ENCODE measurements at regions not wholly inside any gene's neighbourhood (a gene's known extent, or its start where the extent isn't known, plus 50 kb on each side); places are given as distances from the start of the nearest gene placed in this dataset.

DNA sequence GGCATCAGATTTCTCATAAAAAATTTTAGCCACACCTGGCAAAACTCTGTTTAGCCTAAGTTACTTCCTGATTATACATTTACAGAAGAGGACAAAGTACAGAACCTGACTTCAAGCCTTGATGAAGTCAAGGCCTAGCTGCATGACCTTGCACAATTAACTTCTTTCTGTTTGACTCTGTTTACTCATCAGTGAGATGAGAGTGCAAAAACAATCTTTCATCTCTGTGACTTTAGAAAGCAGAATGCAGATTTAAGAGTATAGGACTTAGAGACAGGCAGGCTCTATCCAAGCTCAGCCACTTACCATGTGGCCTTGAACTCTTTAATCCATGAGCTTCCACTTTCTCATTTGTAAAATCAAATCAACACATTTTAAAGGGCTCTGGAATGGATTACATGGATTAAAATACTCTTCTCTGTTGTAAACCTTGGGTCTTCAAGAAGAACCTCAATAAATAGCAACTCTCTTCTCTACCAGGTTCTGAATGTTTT lies 1178.9 kb downstream of the FLRT2 start:
- in situ Hi-C loops (cut with HindIII; ENCODE audit: low sequenced_read_pairs), result no loop called here

DNA sequence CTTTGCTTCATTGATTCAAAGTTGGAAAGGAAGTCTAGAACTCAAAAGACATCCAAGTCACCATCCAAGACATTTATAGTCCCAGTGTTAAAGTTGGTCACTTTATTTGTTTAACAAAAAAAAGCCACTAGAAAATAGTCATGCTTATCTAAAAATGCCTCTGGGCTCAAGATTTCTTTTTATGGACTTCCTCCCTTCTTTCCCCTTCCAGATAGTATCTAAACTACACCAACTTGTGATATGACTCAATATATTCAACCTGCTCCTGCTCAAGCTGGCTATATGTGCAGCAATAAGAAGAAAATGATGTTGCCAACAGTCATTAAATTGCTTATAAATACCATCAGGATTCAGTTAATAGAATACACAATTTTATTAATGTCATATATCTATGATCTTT lies 1177.1 kb downstream of the FLRT2 start:
- in situ Hi-C loops (cut with HindIII; ENCODE audit: low sequenced_read_pairs), result no loop called here

DNA sequence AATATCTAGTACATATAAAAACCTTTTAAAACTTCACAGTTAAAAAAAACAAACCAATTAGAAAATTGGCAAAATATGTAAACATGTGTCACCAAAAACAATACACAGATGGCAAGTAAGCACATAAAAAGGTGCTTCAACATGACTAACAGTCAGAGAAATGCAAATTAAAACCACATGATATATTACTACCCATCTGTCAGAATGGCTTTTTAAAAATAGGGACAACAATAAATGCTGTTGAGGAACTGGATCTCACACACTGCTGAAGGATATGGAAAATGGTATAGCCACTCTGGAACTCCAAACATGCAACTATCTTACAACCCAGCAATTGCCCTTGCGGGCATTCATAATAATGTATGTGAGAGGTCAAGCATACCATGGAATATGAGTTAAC lies 1153.6 kb downstream of the FLRT2 start:
- in situ Hi-C loops (cut with HindIII; ENCODE audit: low sequenced_read_pairs), result no loop called here

DNA sequence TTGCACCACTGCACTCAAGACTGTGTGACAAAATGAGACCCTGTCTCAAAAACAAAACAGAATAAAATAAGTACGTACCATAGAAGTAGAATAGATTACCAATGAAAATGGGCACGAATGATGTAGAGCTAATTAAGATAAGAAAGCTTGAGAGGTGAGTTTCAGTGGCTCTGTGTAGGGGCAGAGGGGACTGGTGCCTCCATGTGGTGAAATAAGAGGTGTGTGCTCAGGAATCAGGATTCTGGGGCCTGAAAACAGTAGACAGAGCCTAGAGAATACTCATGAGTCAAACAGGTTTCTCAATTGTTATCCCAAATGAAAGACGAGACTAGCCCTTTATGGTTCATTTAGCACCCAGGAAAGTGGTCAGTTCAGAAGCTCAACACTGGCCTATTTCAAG lies 1145.1 kb downstream of the FLRT2 start:
- in situ Hi-C loops (cut with HindIII; ENCODE audit: low sequenced_read_pairs), result no loop called here

DNA sequence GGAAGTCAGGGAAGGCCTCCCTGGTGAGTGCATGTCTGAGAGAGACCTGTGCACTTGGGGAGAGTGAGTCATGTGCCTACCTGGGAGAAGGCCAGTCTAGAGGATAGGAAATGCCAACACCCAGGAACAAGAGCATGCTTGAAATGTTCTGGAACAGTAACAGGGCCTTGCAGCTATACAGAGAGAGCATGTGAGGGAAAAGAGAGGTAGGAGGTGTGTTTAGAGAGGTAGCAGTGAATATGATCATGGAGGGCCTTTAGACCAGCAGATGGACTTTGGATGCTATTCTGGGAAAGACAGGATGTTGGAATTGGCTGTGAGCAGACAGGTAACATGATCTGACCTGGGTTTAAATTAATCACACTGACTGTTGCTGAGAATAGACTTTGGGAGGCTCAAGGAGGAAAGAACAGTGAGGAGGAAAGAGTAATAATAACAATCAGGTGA lies 1143.6 kb downstream of the FLRT2 start:
- in situ Hi-C loops (cut with HindIII; ENCODE audit: low sequenced_read_pairs), result no loop called here

DNA sequence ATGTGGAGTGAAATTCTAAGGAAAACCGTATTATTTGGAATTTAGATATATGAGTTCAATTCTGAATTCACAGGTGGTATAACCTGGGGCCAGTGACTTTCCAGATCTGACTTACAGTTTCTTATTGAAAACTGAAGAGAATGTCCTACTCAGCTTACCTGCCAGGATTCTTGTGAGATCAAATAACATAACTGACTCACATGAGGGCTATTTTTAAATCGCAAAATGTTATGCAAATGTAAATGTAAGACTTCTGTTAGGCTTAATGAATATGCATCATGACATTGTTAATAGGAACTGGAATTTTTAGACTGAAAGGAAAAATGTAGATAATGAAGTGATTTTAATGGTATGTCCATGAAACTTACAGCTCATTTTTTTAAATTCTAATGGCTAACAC lies 1142.1 kb downstream of the FLRT2 start:
- in situ Hi-C loops (cut with HindIII; ENCODE audit: low sequenced_read_pairs), result no loop called here

DNA sequence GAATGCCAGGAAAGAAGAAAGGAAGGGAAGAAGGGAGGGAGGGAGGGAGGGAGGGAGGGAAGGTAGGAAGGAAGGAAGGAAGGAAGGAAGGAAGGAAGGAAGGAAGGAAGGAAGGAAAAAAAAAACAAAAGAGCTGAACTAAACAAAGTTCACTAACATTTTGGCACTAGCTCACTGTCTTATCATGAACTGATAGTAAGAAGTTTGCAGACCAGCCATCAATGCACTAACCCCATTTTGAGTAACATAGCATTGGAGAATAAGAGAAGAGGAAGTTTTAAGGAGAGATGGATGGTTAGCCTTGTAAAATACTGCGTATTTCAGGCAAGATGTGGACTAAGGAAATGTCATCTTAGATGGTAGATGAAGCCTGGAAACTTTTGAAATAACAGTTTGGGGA lies 1136.0 kb downstream of the FLRT2 start:
- in situ Hi-C loops (cut with HindIII; ENCODE audit: low sequenced_read_pairs), result no loop called here

DNA sequence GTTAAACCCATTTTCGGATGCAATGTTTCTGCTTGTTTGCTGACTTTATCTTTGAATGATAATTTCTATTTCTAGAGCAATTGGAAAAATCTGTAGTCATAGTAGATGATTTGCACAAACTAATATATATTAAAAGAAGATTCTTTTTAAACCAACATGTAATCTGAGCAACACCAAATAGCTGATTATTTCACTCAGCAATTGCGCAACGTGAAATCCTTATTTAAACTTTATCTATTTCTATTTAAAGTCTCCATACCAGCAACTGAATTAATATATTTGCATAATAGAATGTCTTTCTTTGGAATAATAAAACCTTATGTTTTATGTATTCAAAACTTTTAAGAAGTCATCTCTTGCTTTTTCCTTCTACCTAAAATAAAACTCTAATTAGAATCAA lies 1132.4 kb downstream of the FLRT2 start:
- in situ Hi-C loops (cut with HindIII; ENCODE audit: low sequenced_read_pairs), result no loop called here

DNA sequence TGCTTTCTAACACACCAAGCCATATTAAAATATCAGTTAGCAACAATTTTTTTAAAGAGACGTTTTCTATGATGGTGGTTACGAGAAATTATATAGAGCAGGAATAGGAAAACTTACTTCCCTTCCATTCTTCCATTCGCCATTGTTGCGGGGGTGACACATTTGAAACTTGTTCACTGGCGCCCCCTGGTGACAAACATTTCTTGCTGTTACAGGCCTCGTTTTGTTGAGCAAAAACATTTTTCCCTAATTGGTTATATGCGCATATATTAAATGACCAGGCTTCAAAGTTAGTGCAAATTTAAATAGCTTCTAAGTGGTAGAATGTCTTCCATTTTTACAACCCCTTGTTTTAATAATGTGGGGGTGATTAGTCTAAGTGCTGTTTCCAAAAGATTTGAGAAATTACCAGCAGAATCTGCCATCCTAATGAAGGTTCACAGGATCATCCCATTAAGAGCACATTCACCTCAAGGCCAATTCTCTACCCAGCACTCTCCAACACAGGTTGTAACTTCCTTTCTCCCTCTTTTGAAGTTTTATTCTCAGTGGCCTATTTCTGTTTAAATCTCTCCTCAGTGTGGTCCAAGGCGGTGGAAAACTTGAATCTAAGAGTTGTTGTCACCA lies 1124.7 kb downstream of the FLRT2 start:
- in situ Hi-C loops (cut with HindIII; ENCODE audit: low sequenced_read_pairs), result no loop called here

DNA sequence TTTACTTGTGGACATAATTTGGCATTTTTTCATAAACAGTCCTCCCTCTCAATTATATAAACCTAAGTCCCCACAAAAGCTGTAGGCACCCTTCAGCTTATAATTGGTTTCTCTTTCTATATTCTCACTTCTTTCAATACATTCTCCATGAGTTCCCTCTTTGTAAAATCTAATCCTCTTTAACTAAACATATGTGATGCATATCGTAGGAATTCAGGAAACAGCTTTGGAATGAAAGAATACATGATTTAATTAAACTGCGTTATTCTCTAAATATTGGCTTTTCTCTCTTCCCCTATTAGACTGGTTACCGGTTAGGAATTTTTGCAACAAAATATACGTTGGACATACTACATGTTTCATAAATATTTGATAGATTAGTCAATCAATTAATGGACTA lies 1122.6 kb downstream of the FLRT2 start:
- in situ Hi-C loops (cut with HindIII; ENCODE audit: low sequenced_read_pairs), result no loop called here

DNA sequence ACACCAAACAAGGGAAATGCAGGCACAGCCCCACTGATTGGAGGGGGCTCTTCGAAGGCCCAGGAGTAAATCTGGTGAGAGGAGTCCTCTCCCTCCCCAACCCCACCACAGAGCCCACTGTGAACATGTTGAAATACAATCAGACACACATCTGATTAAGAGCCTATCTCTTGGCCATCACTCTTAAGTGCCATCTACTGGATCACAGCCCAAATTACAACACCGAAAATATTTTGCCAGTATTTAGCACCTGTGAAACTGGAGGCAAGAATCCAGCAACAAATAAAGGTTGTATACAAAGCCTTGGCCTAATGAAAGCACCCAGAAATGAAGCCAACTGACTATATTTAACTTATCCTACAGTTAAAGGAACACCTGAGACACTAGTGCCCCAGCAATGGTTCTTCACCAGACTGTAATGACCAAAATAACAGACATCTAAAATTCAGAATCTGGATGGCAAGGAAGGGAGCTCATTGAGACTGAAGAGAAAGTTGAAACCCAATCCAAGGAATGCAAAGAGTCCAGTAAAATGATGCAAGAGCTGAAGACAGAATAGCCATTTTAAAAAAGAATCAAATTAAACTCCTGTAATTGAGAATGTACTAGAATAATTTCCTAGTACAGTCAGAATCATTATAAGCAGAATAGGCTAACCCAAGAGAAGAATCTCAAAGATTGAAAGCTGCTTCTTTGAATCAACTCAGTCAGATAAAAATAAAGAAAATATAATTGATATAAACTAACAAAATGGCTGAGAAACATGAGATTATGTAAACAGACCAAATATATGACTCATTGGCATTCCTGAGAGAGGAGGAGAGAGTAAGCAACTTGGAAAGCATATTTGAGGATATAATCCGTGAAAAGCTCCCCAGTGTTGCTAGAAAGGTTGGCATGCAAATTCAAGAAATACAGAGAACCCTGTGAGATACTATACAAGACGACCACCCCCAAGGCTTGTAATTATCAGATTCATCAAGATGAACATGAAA lies 1117.0 kb downstream of the FLRT2 start:
- in situ Hi-C loops (cut with HindIII; ENCODE audit: low sequenced_read_pairs), result no loop called here

DNA sequence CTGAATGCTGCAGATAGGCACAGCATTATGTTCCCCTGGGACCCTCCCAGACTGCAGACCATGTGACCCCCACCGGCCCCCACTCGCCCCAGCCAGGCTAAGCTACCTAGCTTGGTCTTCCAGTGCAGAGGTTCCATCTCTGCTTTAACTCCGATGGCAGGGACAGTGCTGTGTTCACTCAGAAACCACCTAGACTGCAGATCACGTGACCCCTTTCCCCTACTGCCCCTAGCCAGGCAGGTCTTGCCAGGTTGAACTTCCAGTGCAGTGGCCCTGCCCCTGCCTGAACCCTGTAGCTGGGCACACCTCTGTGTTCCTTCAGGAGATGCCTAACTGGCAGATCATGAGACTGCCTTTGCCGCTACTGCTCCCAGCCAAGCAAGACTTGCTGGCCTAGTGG lies 1116.2 kb downstream of the FLRT2 start:
- in situ Hi-C loops (cut with HindIII; ENCODE audit: low sequenced_read_pairs), result no loop called here

DNA sequence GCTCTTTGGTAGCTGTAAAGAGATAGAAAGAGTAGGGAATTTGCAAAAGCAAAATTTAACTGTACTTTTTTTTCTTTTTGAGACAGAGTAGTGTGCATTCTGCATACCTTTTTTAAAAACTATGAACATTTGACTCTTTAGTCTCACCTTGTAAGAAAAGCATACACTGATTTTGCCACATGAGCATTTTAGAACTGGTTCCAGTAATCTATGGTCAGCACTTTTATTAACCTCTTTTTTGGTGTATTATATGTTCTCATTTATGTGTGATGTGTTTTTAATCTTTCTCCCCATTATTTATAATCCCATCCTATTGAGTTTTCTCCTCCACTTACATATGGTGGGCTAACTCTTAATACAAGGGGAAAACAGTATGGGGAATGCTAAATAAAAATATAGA lies 1111.4 kb downstream of the FLRT2 start:
- in situ Hi-C loops (cut with HindIII; ENCODE audit: low sequenced_read_pairs), result no loop called here

DNA sequence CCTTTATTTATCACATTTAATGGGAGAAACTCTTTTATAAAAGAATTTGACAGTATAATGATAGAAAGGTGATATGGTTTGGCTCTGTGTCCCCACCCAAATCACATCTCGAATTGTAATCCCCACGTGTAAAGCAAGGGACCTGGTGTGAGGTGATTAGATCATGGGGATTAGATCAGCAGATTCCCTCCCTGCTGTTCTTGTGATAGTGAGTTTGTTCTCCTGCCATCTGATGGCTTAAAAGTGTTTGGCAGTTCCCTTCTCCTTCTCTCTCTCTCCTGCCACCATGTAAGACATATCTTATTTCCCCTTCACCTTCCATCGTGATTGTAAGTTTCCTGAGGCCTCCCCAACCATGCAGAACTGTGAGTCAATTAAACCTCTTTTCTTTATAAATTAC lies 1110.3 kb downstream of the FLRT2 start:
- in situ Hi-C loops (cut with HindIII; ENCODE audit: low sequenced_read_pairs), result no loop called here

DNA sequence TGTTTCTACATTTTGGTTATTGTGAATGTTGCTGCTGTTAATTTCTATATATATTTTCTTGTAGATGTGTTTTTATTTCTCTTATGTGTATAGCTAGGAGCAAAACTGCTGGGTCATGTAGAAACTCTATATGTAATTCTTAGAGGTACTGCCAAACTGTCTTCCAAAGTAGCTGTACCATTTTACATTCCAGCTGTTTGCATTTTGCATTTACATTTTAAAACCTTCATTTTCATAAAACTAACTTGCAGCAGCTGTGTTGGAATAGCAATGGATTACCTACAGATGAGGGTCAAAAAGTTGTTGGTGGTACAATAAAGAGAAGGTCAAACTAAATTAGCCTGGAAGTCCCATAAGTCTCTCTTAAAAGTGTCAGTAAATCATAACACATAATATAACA lies 1109.7 kb downstream of the FLRT2 start:
- in situ Hi-C loops (cut with HindIII; ENCODE audit: low sequenced_read_pairs), result no loop called here

DNA sequence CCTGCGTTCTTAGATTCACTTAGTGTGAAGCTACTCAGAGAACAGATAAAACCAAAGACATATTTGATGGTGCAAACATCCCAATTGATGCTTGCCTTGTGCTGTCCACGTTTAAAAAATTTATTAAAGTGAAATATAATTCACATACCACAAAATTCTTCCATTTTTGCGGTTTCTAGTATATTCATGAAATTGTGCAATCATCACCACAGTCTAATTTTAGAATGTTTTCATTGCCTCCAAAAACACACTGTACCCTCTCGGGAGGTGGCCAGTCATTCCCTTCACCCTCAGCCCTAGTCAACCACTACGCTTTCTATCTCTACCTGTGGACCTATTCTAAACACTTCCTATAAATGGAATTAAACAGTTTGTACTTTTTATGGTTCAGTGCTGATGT lies 1109.2 kb downstream of the FLRT2 start:
- in situ Hi-C loops (cut with HindIII; ENCODE audit: low sequenced_read_pairs), result no loop called here

DNA sequence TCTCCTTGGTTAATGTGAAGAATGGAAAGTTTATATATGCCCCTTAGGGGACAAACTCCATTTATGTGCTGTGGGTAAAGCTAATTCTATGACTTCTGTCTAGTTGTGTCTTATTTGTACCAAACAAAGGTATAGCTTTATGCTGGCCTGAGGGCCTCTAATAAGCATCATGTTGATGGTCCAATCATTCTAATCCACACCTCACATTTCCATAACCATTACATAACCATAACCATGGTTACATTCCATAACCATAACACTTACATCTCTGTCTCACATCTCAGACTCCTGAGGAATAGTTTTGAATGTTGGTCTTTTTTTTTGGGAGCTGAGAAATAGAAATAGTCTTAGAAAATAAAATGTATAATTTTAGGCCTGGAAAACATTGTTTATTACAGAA lies 1097.1 kb downstream of the FLRT2 start:
- in situ Hi-C loops (cut with HindIII; ENCODE audit: low sequenced_read_pairs), result no loop called here

DNA sequence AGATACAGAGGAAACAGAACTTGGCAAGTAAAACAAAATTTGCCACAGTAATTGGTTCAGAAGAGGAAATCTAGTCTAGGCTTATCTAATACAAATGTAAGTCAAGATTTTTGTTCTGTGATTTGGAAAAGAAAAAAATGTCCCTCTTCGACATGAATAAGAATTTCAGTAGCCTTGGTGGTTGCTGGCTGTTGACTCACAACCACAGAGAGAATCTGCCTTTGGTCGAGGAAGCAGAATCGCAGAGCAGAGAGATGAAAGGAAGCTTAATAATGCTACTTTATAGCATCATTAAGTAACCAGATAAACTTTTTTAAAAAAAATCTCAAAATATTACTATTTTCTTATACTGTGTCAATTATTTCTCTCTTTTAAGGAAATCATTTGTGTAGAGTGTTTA lies 1096.6 kb downstream of the FLRT2 start:
- in situ Hi-C loops (cut with HindIII; ENCODE audit: low sequenced_read_pairs), result no loop called here

DNA sequence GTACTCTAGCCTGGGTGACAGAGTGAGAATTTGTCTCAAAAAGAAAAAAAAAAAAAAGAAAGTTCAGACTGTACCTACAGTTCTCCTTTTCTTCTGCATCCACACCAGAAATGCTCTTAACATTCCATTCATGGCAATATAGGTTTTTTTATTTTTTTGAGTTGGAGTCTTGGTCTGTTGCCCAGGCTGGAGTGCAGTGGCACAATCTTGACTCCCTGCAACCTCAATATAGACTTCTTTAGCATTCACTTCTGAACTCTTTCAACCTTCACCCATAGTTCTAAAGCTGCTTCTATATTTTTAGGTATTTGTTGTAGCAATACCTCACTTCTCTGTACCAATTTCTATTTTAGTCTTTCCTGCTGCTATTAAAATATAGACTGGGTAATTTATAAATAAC lies 1095.7 kb downstream of the FLRT2 start:
- in situ Hi-C loops (cut with HindIII; ENCODE audit: low sequenced_read_pairs), result no loop called here

DNA sequence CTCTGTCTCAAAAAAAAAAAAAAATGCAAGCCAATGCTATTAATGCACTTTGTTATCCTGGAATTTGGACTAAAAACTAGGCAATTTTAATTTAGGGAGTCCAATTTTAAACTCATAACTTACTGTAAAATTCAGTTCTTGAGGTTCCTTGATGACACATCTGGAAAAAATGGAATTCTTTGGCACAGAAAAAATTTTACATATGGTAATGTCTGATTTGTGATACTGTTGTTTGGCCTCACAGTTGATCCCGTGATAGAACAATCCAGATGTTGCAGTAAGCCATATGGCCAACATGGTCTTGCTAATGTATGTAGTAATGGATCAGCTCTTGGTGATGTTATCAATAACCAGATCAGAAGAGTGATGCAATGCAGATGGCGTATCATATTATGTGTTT lies 1089.8 kb downstream of the FLRT2 start:
- in situ Hi-C loops (cut with HindIII; ENCODE audit: low sequenced_read_pairs), result no loop called here

DNA sequence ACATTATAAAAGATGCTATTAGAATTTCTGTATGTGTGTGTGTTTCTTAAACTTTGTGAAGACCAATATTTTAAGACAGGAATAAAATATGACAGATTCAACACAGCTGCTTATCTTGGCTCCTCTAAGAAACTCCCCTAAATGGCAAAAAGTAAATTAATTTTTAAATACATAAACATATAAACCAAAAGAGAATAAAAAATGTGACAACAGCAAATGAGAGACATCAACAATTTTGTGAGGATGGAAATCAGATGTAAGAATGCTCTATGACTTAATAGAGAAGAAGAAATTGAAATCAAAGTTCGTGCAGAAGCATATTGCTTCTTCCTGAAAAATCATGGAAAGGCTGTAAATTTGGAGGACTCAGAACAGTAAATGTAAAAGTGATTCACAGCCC lies 1083.8 kb downstream of the FLRT2 start:
- in situ Hi-C loops (cut with HindIII; ENCODE audit: low sequenced_read_pairs), result no loop called here

DNA sequence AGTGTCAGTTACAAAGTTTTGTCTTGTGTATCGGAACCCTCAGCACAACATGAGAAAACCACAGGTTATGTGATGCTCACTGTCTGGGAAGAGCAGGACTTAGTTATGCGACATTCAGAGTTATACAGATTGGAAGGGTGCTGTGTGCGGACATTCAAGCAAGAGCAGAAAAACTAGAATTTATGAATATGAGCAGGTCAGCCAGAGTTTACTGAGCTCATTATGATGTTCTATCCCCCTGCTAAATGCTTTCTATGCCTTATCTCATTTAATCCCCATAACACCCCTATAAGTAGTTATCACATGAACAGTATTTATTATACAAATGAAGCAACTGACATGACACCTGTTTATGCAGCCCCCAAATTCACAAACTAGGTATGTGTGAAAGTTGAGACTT lies 1083.2 kb downstream of the FLRT2 start:
- in situ Hi-C loops (cut with HindIII; ENCODE audit: low sequenced_read_pairs), result no loop called here
